Rectal smooth muscle tissue (tissue), 1 donor: ENCODE measurements at regions not wholly inside any gene's neighbourhood (a gene's known extent, or its start where the extent isn't known, plus 50 kb on each side); places are given as distances from the start of the nearest gene placed in this dataset.

ENCODE experiments used
- H3K27ac ChIP-seq: one replicate; pipeline ENCODE4 v1.7.0; 2013; ENCODE audit warnings: low read depth, low read length, inconsistent platforms
- H3K27me3 ChIP-seq: one replicate; pipeline ENCODE4 v1.7.0; 2013; ENCODE audit warnings: low read length; ENCODE audit not compliant: control insufficient read depth, insufficient read depth
- H3K36me3 ChIP-seq: one replicate; pipeline ENCODE4 v1.7.0; 2013; ENCODE audit warnings: low read length; ENCODE audit not compliant: control insufficient read depth, insufficient read depth
- H3K4me1 ChIP-seq: one replicate; pipeline ENCODE4 v1.7.0; 2013; ENCODE audit warnings: low read length; ENCODE audit not compliant: control insufficient read depth, insufficient read depth
- H3K4me3 ChIP-seq: one replicate; pipeline ENCODE4 v1.7.0; 2013; ENCODE audit warnings: low read length
- H3K9ac ChIP-seq: one replicate; pipeline ENCODE4 v1.7.0; 2013; ENCODE audit warnings: low read length

- no peaks in the 10 kb centered on the region for H3K36me3 ChIP-seq
- H3K27me3 ChIP-seq = no peaks in the 10 kb centered on the region
- H3K4me1 ChIP-seq = no peaks in the 10 kb centered on the region
- no peak overlapping the region for H3K9ac ChIP-seq
- no peak overlapping the region for H3K4me3 ChIP-seq
- H3K27ac ChIP-seq = no peak overlapping the region
Measured at GRCh38 chr6:15854826-15855710, 192.2 kb upstream of the DTNBP1 start.

GRCh38 chr6:15854378-15854777, 191.6 kb upstream of the DTNBP1 start:
- no peak overlapping the region for H3K4me3 ChIP-seq
- H3K4me1 ChIP-seq = no peaks in the 10 kb centered on the region
- H3K36me3 ChIP-seq = no peaks in the 10 kb centered on the region
- no peak overlapping the region for H3K27ac ChIP-seq
- H3K9ac ChIP-seq = no peak overlapping the region
- H3K27me3 ChIP-seq = no peaks in the 10 kb centered on the region

DNA sequence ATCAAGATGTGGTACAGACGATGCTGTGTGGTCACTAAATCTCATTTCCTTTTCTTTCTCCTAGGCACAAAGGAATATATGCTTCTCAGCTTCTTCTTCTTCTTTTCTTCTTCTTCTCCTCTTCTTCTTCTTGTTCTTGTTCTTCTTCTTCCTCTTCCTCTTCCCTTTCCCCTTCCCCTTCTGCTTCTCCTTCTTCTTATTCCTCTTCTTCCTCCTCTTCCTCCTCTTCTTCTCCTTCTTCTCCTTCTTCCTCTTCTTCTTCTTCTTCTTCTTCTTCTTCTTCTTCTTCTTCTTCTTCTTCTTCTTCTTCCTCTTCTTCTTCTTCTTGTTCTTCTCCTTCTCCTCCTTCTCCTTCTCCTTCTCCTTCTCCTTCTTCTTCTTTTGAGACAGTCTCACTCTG, 190.4 kb upstream of the DTNBP1 start:
- Histone ChIP-seq H3K27ac (no peak overlapping the region), H3K9ac (no peak overlapping the region), H3K4me1 (no peaks in the 10 kb centered on the region), H3K36me3 (no peaks in the 10 kb centered on the region), H3K4me3 (no peak overlapping the region), H3K27me3 (no peaks in the 10 kb centered on the region)

GRCh38 chr6:15852289-15852688, 189.5 kb upstream of the DTNBP1 start:
- no peaks in the 10 kb centered on the region for H3K27me3 ChIP-seq
- no peak overlapping the region for H3K9ac ChIP-seq
- H3K4me1 ChIP-seq = no peaks in the 10 kb centered on the region
- H3K36me3 ChIP-seq = no peaks in the 10 kb centered on the region
- H3K27ac ChIP-seq = no peak overlapping the region
- no peak overlapping the region for H3K4me3 ChIP-seq

DNA sequence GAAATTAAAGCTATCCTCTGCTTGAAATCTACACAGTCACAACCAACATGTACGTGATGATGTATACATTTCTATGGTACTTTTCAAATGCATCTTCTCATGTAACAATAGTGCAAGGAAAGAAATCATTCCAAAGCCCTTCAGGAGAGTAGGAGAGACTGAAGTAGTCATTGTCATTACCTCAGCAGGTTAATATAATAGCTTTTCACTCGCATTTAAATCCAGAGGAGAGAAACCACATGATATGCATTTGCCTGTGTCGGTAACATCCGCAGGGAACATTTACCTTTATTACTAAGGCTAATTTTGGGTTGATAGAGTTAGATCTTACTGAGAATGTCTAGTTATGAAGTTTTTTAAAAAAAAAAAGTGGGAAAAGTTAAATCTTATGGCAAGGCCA, 186.6 kb upstream of the DTNBP1 start:
- H3K4me3 ChIP-seq = no peak overlapping the region
- H3K27ac ChIP-seq = no peak overlapping the region
- H3K27me3 ChIP-seq = no peaks in the 10 kb centered on the region
- no peaks in the 10 kb centered on the region for H3K36me3 ChIP-seq
- no peaks in the 10 kb centered on the region for H3K4me1 ChIP-seq
- H3K9ac ChIP-seq = no peak overlapping the region

- H3K4me1 ChIP-seq = no peaks in the 10 kb centered on the region
- no peaks in the 10 kb centered on the region for H3K36me3 ChIP-seq
- H3K27me3 ChIP-seq = no peaks in the 10 kb centered on the region
- no peak overlapping the region for H3K9ac ChIP-seq
- no peak overlapping the region for H3K4me3 ChIP-seq
- no peak overlapping the region for H3K27ac ChIP-seq
Measured at GRCh38 chr6:15845492-15845891, 182.7 kb upstream of the DTNBP1 start.

- no peaks in the 10 kb centered on the region for H3K27me3 ChIP-seq
- H3K9ac ChIP-seq = no peak overlapping the region
- no peak overlapping the region for H3K4me3 ChIP-seq
- no peaks in the 10 kb centered on the region for H3K4me1 ChIP-seq
- H3K36me3 ChIP-seq = no peaks in the 10 kb centered on the region
- no peak overlapping the region for H3K27ac ChIP-seq
Measured at GRCh38 chr6:15843764-15844163, 180.9 kb upstream of the DTNBP1 start.

GRCh38 chr6:15843226-15843625, 180.4 kb upstream of the DTNBP1 start:
- no peaks in the 10 kb centered on the region for H3K4me1 ChIP-seq
- no peak overlapping the region for H3K9ac ChIP-seq
- no peaks in the 10 kb centered on the region for H3K36me3 ChIP-seq
- no peak overlapping the region for H3K4me3 ChIP-seq
- H3K27me3 ChIP-seq = no peaks in the 10 kb centered on the region
- no peak overlapping the region for H3K27ac ChIP-seq

GRCh38 chr6:15842727-15843117, 179.9 kb upstream of the DTNBP1 start:
- Histone ChIP-seq H3K9ac (no peak overlapping the region), H3K4me1 (no peaks in the 10 kb centered on the region), H3K27me3 (no peaks in the 10 kb centered on the region), H3K27ac (no peak overlapping the region), H3K36me3 (no peaks in the 10 kb centered on the region), H3K4me3 (no peak overlapping the region)

GRCh38 chr6:15841937-15842726, 179.3 kb upstream of the DTNBP1 start:
- H3K4me3 ChIP-seq = no peak overlapping the region
- no peak overlapping the region for H3K9ac ChIP-seq
- no peaks in the 10 kb centered on the region for H3K27me3 ChIP-seq
- no peak overlapping the region for H3K27ac ChIP-seq
- no peaks in the 10 kb centered on the region for H3K36me3 ChIP-seq
- H3K4me1 ChIP-seq = no peaks in the 10 kb centered on the region

GRCh38 chr6:15839969-15840541, 177.2 kb upstream of the DTNBP1 start:
- no peaks in the 10 kb centered on the region for H3K36me3 ChIP-seq
- no peaks in the 10 kb centered on the region for H3K27me3 ChIP-seq
- no peak overlapping the region for H3K9ac ChIP-seq
- H3K4me1 ChIP-seq = no peaks in the 10 kb centered on the region
- no peak overlapping the region for H3K4me3 ChIP-seq
- H3K27ac ChIP-seq = no peak overlapping the region

DNA sequence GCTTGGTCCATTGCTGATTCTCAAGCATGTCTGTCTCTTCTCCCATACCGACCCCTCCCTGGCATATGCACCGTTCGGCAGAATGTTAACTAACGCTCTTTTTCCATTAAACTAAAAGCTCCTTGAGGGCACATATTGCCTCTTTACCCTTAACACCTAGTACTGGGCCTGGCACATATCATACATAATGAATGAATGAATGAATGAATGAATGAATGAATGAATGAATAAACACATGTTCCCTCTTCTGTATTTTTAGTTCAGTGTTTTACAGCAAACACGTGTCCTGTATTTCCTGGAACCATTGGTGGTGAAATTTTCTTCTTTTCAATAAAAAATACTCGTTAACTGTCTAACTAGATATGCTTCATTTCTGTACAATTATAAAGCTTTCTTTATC, 174.4 kb upstream of the DTNBP1 start:
- Histone ChIP-seq H3K9ac (no peak overlapping the region), H3K4me1 (no peaks in the 10 kb centered on the region), H3K27ac (no peak overlapping the region), H3K27me3 (no peaks in the 10 kb centered on the region), H3K36me3 (no peaks in the 10 kb centered on the region), H3K4me3 (no peak overlapping the region)
